HEK293T (cell line): ENCODE measurements at regions not wholly inside any gene's neighbourhood (a gene's known extent, or its start where the extent isn't known, plus 50 kb on each side); places are given as distances from the start of the nearest gene placed in this dataset.
"Not testable (repeated sequence)": the region's sequence is repeated elsewhere in the genome, so short reads cannot be mapped to it uniquely, and the experiment has no call there.

ENCODE experiments used
- CTCF ChIA-PET: fragments of 350-600 bp; formaldehyde crosslinking; extraction: SDS; loops from one replicate; lab custom pipeline; 2021; ENCODE audit warnings: antibody characterized with exemption, inconsistent platforms; lab: Yijun Ruan, JAX
- POLR2A ChIA-PET: fragments of 350-600 bp; formaldehyde crosslinking; extraction: SDS; loops from one replicate; lab custom pipeline; 2020; ENCODE audit warnings: antibody characterized with exemption, inconsistent platforms; lab: Yijun Ruan, JAX
- DNase-seq: peaks from one replicate; pipeline ENCODE4 v3.0.0; 2012; ENCODE audit warnings: mixed read lengths; ENCODE audit errors: extremely low spot score
- ARNT ChIP-seq: fragments of 450-650 bp; IDR thresholded peaks from 2 replicates; pipeline ENCODE4 v1.6.1; 2017; ENCODE audit warnings: mild to moderate bottlenecking
- BHLHE40 ChIP-seq: fragments of 450-650 bp; IDR thresholded peaks from 2 replicates; pipeline ENCODE4 v1.6.1; 2016; ENCODE audit warnings: mild to moderate bottlenecking, moderate library complexity, borderline replicate concordance
- CTBP1 ChIP-seq: fragments of 450-650 bp; IDR thresholded peaks from 2 replicates; pipeline ENCODE4 v1.6.1; 2016; ENCODE audit warnings: borderline replicate concordance
- ELF4 ChIP-seq: fragments of 450-650 bp; IDR thresholded peaks from 2 replicates; pipeline ENCODE4 v1.6.1; 2017; ENCODE audit warnings: antibody characterized with exemption
- FOXA1 ChIP-seq: fragments of 450-650 bp; IDR thresholded peaks from 2 replicates; pipeline ENCODE4 v1.6.1; 2016; ENCODE audit warnings: mild to moderate bottlenecking
- FOXK2 ChIP-seq: fragments of 450-650 bp; IDR thresholded peaks from 2 replicates; pipeline ENCODE4 v1.6.1; 2016; ENCODE audit warnings: mild to moderate bottlenecking
- FOXM1 ChIP-seq: fragments of 450-650 bp; IDR thresholded peaks from 2 replicates; pipeline ENCODE4 v1.6.1; 2017; ENCODE audit warnings: mild to moderate bottlenecking, borderline replicate concordance
- HDGF ChIP-seq: fragments of 450-650 bp; IDR thresholded peaks from 2 replicates; pipeline ENCODE4 v1.6.1; 2017; ENCODE audit warnings: antibody characterized with exemption, borderline replicate concordance
- L3MBTL2 ChIP-seq: fragments of 450-650 bp; conservative IDR thresholded peaks from 2 replicates; pipeline ENCODE4 v1.6.1; 2016; ENCODE audit warnings: mild to moderate bottlenecking
- LEF1 ChIP-seq: fragments of 450-650 bp; IDR thresholded peaks from 2 replicates; pipeline ENCODE4 v1.6.1; 2017; ENCODE audit warnings: mild to moderate bottlenecking, borderline replicate concordance
- NFRKB ChIP-seq: fragments of 450-650 bp; IDR thresholded peaks from 2 replicates; pipeline ENCODE4 v1.6.1; 2016; ENCODE audit warnings: mild to moderate bottlenecking, moderate library complexity
- PKNOX1 ChIP-seq: fragments of 450-650 bp; IDR thresholded peaks from 2 replicates; pipeline ENCODE4 v1.6.1; 2016
- SP1 ChIP-seq: fragments of 450-650 bp; IDR thresholded peaks from 2 replicates; pipeline ENCODE4 v1.6.1; 2017
- SUZ12 ChIP-seq: fragments of 450-650 bp; IDR thresholded peaks from 2 replicates; pipeline ENCODE4 v1.6.1; 2016; ENCODE audit warnings: mild to moderate bottlenecking
- TARDBP ChIP-seq: fragments of 450-650 bp; IDR thresholded peaks from 2 replicates; pipeline ENCODE4 v1.6.1; 2016
- ZNF384 ChIP-seq: fragments of 450-650 bp; IDR thresholded peaks from 2 replicates; pipeline ENCODE4 v1.6.1; 2016

GRCh38 chr4:23957465-23957864, 67.6 kb upstream of the PPARGC1A start:
- POLR2A ChIA-PET = no interaction called here
- no peak for DNase-seq

GRCh38 chr4:23956601-23957364, 66.9 kb upstream of the PPARGC1A start:
- POLR2A ChIA-PET = no interaction called here
- TF ChIP-seq ARNT (no peak), BHLHE40 (no peak), SP1 (no peak), HDGF (no peak), LEF1 (no peak)
- DNase-seq = no peak
- CTCF ChIA-PET = interaction anchor here (0.6 kb wide), 1 partner anchor 14 kb away, joined by 3 read pairs; no protein-coding TSS in a partner anchor

More at GRCh38 chr4:23957465-23957864, 67.6 kb upstream of the PPARGC1A start:
- no peak for TF ChIP-seq FOXM1
- TF ChIP-seq CTBP1 = no peak
- TF ChIP-seq L3MBTL2 = no peak
- no peak for TF ChIP-seq ELF4
- TF ChIP-seq ZNF384 = no peak
- no peak for TF ChIP-seq TARDBP
- no peak for TF ChIP-seq ARNT
- TF ChIP-seq HDGF = no peak
- no peak for TF ChIP-seq SUZ12
- TF ChIP-seq BHLHE40 = no peak
- TF ChIP-seq NFRKB = no peak
- CTCF ChIA-PET = interaction anchor here (0.6 kb wide), 2 partner anchors 9 to 13 kb away, joined by 3 read pairs; no protein-coding TSS in a partner anchor

GRCh38 chr4:23952258-23952657, 62.4 kb upstream of the PPARGC1A start:
- DNase-seq = no peak
- ChIA-PET POLR2A (no interaction called here), CTCF (no interaction called here)
- TF ChIP-seq HDGF = no peak

- no peak for DNase-seq
- CTCF ChIA-PET = interaction anchor here (1.2 kb wide), 1 partner anchor 16 kb away, joined by 3 read pairs; no protein-coding TSS in a partner anchor
- POLR2A ChIA-PET = interaction anchor here (1.3 kb wide), 1 partner anchor 58 kb away, joined by 4 read pairs; the partner anchor contains the start of gene PPARGC1A
- TF ChIP-seq PKNOX1 (no peak), BHLHE40 (no peak), ELF4 (no peak), FOXM1 (no peak), CTBP1 (no peak), SUZ12 (no peak), FOXK2 (no peak), ARNT (no peak), FOXA1 (no peak), ZNF384 (no peak), LEF1 (no peak)
Measured at GRCh38 chr4:23947826-23948225, 58.0 kb upstream of the PPARGC1A start.

GRCh38 chr4:23946299-23946698, 56.5 kb upstream of the PPARGC1A start:
- ChIA-PET POLR2A (no interaction called here), CTCF (no interaction called here)
- no peak for DNase-seq
- TF ChIP-seq FOXM1 (no peak), SP1 (no peak), L3MBTL2 (no peak), PKNOX1 (no peak), SUZ12 (no peak), ELF4 (no peak), CTBP1 (no peak), BHLHE40 (no peak), FOXA1 (no peak), HDGF (no peak), NFRKB (no peak), ARNT (no peak), TARDBP (no peak)

GRCh38 chr4:23945451-23946017, 55.7 kb upstream of the PPARGC1A start:
- TF ChIP-seq CTBP1 (no peak), ELF4 (no peak), FOXA1 (no peak), LEF1 (no peak), FOXK2 (no peak), BHLHE40 (no peak), ZNF384 (no peak), PKNOX1 (no peak), SP1 (no peak), NFRKB (no peak), HDGF (no peak), TARDBP (no peak)
- no peak for DNase-seq
- POLR2A ChIA-PET = no interaction called here
- CTCF ChIA-PET = no interaction called here

GRCh38 chr4:23944556-23944955, 54.7 kb upstream of the PPARGC1A start:
- CTCF ChIA-PET = not testable (repeated sequence)

More at GRCh38 chr4:23944556-23944955, 54.7 kb upstream of the PPARGC1A start:
- POLR2A ChIA-PET, DNase-seq: not testable (repeated sequence)
